Mesothelial cell of epicardium (in vitro differentiated cells): ENCODE measurements at regions not wholly inside any gene's neighbourhood (a gene's known extent, or its start where the extent isn't known, plus 50 kb on each side); places are given as distances from the start of the nearest gene placed in this dataset.

Experiments used
- DNase-seq, 2 experiments: peaks; one replicate each; pipeline ENCODE4 v3.0.0; 2021; ENCODE audit warnings: low spot score in 2 of 2; ENCODE audit not compliant: unreplicated experiment in 2 of 2
- H3K27ac Mint-ChIP-seq: 2 replicates; pipeline ENCODE4 v1.8.0; 2021; ENCODE audit warnings: mixed read lengths
- H3K27me3 Mint-ChIP-seq: 2 replicates; pipeline ENCODE4 v1.8.0; 2021; ENCODE audit warnings: low read depth, mixed read lengths
- H3K36me3 Mint-ChIP-seq: 2 replicates; pipeline ENCODE4 v1.8.0; 2021; ENCODE audit warnings: mixed read lengths
- H3K4me1 Mint-ChIP-seq: 2 replicates; pipeline ENCODE4 v1.8.0; 2021; ENCODE audit warnings: mixed read lengths
- H3K4me3 Mint-ChIP-seq: 2 replicates; pipeline ENCODE4 v1.8.0; 2021; ENCODE audit warnings: mild to moderate bottlenecking, moderate library complexity, mixed read lengths
- H3K9me3 Mint-ChIP-seq: 2 replicates; pipeline ENCODE4 v1.8.0; 2021; ENCODE audit warnings: mixed read lengths
- TF ChIP-seq, protein P1 (sequence below): fragments of 200-600 bp; sonication (generic); IDR thresholded peaks from one replicate; pipeline ENCODE4 v1.5.0; 2021; ENCODE audit warnings: antibody characterized with exemption; ENCODE audit not compliant: unreplicated experiment

DNA sequence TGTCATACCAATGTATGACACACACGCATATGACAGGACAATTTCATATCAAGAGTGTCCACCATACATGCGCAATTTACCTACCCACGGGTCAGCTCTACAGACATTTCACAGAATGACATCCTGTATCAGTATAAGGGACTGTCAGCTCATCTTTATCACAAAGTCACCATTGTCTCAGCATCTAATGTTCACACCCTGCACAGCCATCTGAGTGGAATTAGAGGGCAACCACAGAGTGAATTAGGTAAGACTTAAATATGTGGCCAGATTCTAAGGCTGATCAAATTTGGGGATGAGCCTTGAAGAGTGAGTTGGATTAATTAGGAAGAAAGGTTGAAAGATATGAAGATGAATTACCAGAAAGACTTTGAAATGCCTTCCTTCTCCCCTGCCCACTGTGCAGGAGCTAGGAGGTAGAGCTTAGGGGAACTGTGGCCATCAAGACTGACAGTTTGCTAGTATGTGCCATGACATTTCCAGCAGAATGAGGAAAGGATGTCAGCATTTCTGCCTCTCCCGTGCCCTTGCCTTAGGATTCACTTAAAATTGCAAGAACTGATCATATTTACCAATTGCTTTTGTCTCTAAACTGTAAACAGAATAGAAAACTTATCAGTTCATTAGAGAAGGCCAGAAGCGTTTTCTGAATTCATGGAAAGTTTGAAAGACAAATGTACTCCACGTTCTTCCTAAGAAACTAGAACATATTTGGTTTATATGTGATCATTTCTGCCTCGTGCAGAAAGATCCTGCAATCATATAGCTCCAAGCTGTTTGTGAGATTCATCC, 121.1 kb downstream of the DDX1 start:
- Mint-ChIP-seq H3K4me1 (peaks cover 13% of the 10 kb centered on the region), H3K4me3 (no peak overlapping the region), H3K9me3 (no peaks in the 10 kb centered on the region)

DNA sequence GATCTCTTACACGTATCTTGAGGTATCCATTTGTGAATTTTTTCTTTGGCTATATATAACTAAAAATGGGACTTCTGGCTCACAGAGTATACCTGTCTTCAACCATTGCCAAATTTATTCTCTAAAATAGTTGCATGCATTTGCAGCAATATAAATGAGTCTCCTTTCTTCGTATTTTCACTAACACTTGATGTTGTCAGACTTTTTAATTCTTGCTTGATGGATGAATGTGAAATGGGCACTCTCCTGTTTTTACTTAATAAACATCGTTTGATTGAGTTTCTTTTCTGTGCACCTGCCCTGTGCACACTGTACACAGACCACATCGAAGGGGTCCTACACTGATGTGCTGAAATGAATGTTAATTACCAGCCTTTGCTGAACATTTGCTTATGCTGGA, 121.8 kb downstream of the DDX1 start:
- no peak overlapping the region for H3K27ac Mint-ChIP-seq

More for the DNA sequence above, 121.1 kb downstream of the DDX1 start:
- no peak for DNase-seq
- Mint-ChIP-seq H3K27me3 (no peaks in the 10 kb centered on the region), H3K36me3 (no peaks in the 10 kb centered on the region), H3K27ac (no peak overlapping the region)
- TF ChIP-seq, protein P1, sequence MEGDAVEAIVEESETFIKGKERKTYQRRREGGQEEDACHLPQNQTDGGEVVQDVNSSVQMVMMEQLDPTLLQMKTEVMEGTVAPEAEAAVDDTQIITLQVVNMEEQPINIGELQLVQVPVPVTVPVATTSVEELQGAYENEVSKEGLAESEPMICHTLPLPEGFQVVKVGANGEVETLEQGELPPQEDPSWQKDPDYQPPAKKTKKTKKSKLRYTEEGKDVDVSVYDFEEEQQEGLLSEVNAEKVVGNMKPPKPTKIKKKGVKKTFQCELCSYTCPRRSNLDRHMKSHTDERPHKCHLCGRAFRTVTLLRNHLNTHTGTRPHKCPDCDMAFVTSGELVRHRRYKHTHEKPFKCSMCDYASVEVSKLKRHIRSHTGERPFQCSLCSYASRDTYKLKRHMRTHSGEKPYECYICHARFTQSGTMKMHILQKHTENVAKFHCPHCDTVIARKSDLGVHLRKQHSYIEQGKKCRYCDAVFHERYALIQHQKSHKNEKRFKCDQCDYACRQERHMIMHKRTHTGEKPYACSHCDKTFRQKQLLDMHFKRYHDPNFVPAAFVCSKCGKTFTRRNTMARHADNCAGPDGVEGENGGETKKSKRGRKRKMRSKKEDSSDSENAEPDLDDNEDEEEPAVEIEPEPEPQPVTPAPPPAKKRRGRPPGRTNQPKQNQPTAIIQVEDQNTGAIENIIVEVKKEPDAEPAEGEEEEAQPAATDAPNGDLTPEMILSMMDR: no peak

DNA sequence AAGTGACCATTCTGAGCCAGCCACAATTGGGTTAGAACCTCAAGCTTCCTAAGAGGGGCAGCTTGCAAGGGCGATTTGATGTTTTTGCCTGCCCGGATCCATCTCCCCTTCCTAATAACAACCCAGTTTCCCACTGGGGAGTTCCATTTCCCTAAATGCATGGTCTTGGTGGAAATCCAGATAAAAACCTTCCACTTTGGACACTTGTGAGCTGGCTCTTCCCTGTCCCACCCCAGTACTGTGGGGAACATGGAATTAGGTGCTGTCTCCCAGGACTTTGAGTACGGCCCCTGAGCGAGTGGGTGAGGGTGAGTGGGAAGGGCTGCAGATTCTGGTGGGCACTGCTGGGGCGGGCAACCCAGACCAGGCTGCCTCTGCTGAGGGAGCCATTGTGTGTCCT, 122.3 kb downstream of the DDX1 start:
- Mint-ChIP-seq H3K4me3 (no peak overlapping the region), H3K9me3 (no peaks in the 10 kb centered on the region), H3K36me3 (no peaks in the 10 kb centered on the region), H3K27ac (no peak overlapping the region), H3K27me3 (no peaks in the 10 kb centered on the region), H3K4me1 (peaks cover 22% of the 10 kb centered on the region)
- DNase-seq: no peak
- TF ChIP-seq, protein P1: no peak

More for the DNA sequence above, 121.8 kb downstream of the DDX1 start:
- DNase-seq: no peak
- H3K4me3 Mint-ChIP-seq: no peak overlapping the region
- TF ChIP-seq, protein P1: no peak
- no peaks in the 10 kb centered on the region for H3K36me3 Mint-ChIP-seq
- H3K4me1 Mint-ChIP-seq: peaks cover 18% of the 10 kb centered on the region
- H3K9me3 Mint-ChIP-seq: no peaks in the 10 kb centered on the region
- H3K27me3 Mint-ChIP-seq: no peaks in the 10 kb centered on the region

DNA sequence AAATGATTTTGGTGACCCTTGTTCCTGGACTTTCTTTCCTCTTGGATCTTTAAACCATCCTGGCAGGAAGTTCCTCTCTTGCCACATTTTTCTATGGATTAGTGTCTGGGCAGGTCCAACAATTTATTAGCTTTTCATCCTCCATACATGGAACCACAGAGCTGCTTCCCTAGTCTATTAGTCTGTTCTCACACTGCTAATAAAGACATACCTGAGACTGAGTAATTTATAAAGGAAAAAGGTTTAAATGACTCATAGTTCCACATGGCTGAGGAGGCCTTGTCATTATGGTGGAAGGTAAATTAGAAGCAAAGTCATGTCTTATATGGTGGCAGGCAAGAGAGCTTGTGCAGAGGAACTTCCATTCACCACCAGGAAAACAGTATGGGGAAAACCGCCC, 122.9 kb downstream of the DDX1 start:
- Mint-ChIP-seq H3K9me3 (no peaks in the 10 kb centered on the region), H3K27me3 (no peaks in the 10 kb centered on the region), H3K4me3 (no peak overlapping the region), H3K36me3 (no peaks in the 10 kb centered on the region), H3K4me1 (peaks cover 17% of the 10 kb centered on the region), H3K27ac (no peak overlapping the region)
- DNase-seq: no peak
- TF ChIP-seq, protein P1: no peak

DNA sequence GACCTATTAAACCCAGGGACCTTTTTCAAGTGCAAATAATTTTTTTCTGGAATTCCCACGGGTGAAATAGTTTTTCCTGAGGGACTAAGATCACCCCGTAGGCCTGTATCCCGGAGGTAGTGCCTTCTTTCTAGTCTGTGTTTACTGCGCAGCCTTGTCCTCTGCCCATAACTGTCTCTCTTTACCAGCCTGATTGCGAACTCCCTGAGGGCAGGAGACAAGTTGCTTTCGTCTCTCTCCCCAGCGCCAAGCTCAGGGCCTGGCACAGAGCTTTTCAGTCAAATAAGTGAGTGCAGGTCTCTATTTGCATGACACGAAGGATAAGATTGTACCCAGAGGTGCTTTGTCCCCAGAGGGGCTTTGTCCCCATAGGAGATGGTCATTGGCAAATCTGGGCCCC, 123.9 kb downstream of the DDX1 start:
- Mint-ChIP-seq H3K36me3 (no peaks in the 10 kb centered on the region), H3K27ac (no peak overlapping the region), H3K9me3 (no peaks in the 10 kb centered on the region), H3K4me3 (no peak overlapping the region), H3K27me3 (no peaks in the 10 kb centered on the region), H3K4me1 (peaks cover 17% of the 10 kb centered on the region)
- TF ChIP-seq, protein P1: no peak
- DNase-seq: no peak
